Activated CD4-positive, alpha-beta T cell treated with anti-CD3 and anti-CD28 coated beads, Interleukin-2, amount 10 ng/mL, durations not matched to agents 7 days and 5 days (primary cell): ENCODE measurements at regions not wholly inside any gene's neighbourhood (a gene's known extent, or its start where the extent isn't known, plus 50 kb on each side); places are given as distances from the start of the nearest gene placed in this dataset.
"Not testable (repeated sequence)": the region's sequence is repeated elsewhere in the genome, so short reads cannot be mapped to it uniquely, and the experiment has no call there.

Source experiments
- CTCF ChIA-PET: fragments of 350-600 bp; sonication (Branson Sonifier 250); formaldehyde crosslinking; loops from one replicate; lab custom pipeline; 2021; ENCODE audit warnings: antibody characterized with exemption; lab: Charles Lee
- POLR2A ChIA-PET: fragments of 350-600 bp; sonication (Branson Sonifier 250); formaldehyde crosslinking; loops from one replicate; lab custom pipeline; 2021; ENCODE audit warnings: antibody characterized with exemption; lab: Charles Lee
- DNase-seq: peaks from one replicate; pipeline ENCODE4 v3.0.0-alpha.2; 2020
- H3K27ac Mint-ChIP-seq: one replicate; pipeline ENCODE4 v1.8.0; 2021; ENCODE audit warnings: mild to moderate bottlenecking, moderate library complexity, mixed read lengths
- H3K27me3 Mint-ChIP-seq: one replicate; pipeline ENCODE4 v1.8.0; 2021; ENCODE audit warnings: mixed read lengths
- H3K36me3 Mint-ChIP-seq: one replicate; pipeline ENCODE4 v1.8.0; 2021; ENCODE audit warnings: low read depth, mixed read lengths
- H3K4me1 Mint-ChIP-seq: one replicate; pipeline ENCODE4 v1.8.0; 2021; ENCODE audit warnings: mixed read lengths
- H3K4me3 Mint-ChIP-seq: one replicate; pipeline ENCODE4 v1.8.0; 2021; ENCODE audit warnings: mild to moderate bottlenecking, moderate library complexity, mixed read lengths
- H3K9me3 Mint-ChIP-seq: one replicate; pipeline ENCODE4 v1.8.0; 2021; ENCODE audit warnings: mixed read lengths

DNA sequence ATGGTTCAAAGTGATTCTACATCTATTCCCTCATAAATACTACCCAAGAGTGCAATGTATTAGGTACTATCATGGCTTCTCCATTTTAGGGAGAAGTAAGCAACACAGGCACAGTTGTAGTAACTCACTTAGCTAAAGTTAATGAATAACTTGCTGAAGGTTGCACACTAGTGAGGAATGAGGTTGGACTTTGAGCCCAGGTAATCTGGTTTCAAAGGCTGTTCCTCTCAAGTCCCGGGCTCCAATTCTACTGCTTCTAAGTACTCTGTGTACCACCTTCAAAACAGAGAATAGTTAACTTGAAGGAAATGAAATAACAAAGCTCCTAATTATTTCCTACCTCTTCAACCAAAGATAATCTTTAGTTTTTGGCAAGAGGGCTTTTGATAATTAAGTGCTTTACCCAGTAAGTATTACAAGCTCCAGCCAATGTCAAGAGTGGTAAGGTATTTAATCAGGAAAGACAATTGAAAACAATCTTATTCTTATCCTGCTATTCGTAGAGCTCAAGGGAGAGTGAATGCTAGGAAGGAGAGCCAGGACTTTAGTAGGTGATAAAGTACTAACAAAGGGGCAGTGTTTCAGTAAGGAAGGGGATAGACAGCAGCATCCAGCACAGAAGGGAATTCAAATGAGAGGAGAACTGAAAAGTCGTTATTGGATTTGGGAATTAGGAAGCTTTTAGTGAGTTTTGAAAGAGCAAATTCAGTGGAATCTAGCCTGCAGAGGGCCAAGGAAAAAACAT, 158.2 kb upstream of the PTPRZ1 start:
- CTCF ChIA-PET: no interaction called here

DNA sequence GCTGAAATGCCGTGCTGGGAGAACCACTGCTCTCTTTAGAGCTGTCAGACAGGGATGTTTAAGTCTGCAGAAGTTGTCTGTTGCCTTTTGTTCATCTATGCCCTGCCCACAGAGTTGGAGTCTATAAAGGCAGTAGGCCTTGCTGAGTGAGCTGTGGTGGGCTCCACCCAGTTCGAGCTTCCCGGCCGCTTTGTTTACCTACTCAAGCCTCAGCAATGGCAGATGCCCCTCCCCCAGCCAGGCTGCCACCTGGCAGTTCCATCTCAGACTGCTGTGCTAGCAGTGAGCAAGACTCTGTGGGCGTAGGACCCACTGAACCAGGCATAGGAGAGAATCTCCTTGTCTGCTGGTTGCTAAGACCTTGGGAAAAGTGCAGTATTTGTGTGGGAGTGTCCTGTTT, 160.0 kb upstream of the PTPRZ1 start:
- H3K27me3 Mint-ChIP-seq, H3K4me3 Mint-ChIP-seq, H3K36me3 Mint-ChIP-seq, POLR2A ChIA-PET, DNase-seq, H3K4me1 Mint-ChIP-seq, H3K9me3 Mint-ChIP-seq, H3K27ac Mint-ChIP-seq: not testable (repeated sequence)
- CTCF ChIA-PET: interaction anchor here (1.3 kb wide), 1 partner anchor 20 kb away, joined by 4 read pairs; no protein-coding TSS in a partner anchor

More for the DNA sequence above, 158.2 kb upstream of the PTPRZ1 start:
- Mint-ChIP-seq H3K4me1 (no peaks in the 10 kb centered on the region), H3K4me3 (no peak overlapping the region), H3K9me3 (no peaks in the 10 kb centered on the region), H3K36me3 (no peaks in the 10 kb centered on the region), H3K27ac (no peak overlapping the region), H3K27me3 (no peaks in the 10 kb centered on the region)
- POLR2A ChIA-PET: no interaction called here
- DNase-seq: no peak

DNA sequence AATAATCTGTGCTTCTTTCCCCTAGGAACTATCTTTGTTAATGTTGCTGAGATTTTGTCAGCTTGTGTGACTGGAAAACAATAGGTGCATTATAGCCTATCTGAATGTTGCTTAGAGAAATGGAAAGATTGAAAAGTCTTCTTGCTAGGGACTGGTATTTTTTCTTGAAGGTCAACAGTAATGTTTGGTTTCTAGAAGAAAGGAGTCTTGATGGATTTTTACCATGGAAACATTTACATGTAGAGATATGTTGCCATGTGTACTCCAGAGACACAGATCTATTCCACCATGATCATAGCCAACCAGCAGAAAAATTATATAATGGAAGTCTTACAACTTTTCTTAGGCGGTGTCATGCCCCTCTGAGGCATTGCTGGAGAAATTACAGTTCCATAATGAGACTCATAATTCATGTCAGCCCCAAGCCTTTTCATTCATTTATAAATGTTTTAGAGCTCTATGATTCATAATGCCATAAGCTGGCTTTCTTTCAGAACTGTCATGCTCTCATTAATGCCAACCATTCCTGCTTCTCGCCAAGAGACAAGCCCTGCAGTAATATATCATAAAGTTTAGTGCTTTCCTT, 175.1 kb upstream of the PTPRZ1 start:
- H3K4me3 Mint-ChIP-seq: no peak overlapping the region
- CTCF ChIA-PET: no interaction called here
- DNase-seq: no peak
- no peaks in the 10 kb centered on the region for H3K36me3 Mint-ChIP-seq
- H3K4me1 Mint-ChIP-seq: no peaks in the 10 kb centered on the region
- no peak overlapping the region for H3K27ac Mint-ChIP-seq
- H3K9me3 Mint-ChIP-seq: no peaks in the 10 kb centered on the region
- no peaks in the 10 kb centered on the region for H3K27me3 Mint-ChIP-seq
- POLR2A ChIA-PET: no interaction called here

DNA sequence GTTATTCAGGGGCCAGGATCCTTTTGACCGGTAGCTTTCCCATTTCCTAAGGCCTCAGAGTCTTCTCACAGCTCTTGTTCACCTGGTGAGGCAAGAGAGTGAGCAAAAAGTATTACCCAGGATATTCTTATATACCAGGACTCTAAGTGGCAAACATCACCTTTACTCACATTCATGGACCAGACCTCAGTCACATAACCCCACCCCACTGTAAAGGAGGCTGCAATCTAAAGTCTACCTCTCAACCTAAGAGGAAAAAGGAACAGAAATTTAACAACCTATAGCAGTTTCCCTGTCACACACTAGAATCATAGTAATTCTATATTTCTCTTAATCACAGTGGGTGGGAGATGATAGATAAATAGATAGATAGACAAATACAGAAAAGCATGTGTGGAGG, 176.0 kb upstream of the PTPRZ1 start:
- POLR2A ChIA-PET: no interaction called here

GRCh38 chr7:121689749-121690148, 183.2 kb upstream of the PTPRZ1 start:
- no peak overlapping the region for H3K27ac Mint-ChIP-seq
- ChIA-PET POLR2A (no interaction called here), CTCF (no interaction called here)
- DNase-seq: no peak
- no peak overlapping the region for H3K4me3 Mint-ChIP-seq
- no peaks in the 10 kb centered on the region for H3K9me3 Mint-ChIP-seq
- no peaks in the 10 kb centered on the region for H3K4me1 Mint-ChIP-seq
- H3K27me3 Mint-ChIP-seq: no peaks in the 10 kb centered on the region
- no peaks in the 10 kb centered on the region for H3K36me3 Mint-ChIP-seq

More for the DNA sequence above, 176.0 kb upstream of the PTPRZ1 start:
- Mint-ChIP-seq H3K27ac (no peak overlapping the region), H3K36me3 (no peaks in the 10 kb centered on the region), H3K27me3 (no peaks in the 10 kb centered on the region), H3K4me3 (no peak overlapping the region), H3K4me1 (no peaks in the 10 kb centered on the region), H3K9me3 (no peaks in the 10 kb centered on the region)
- DNase-seq: no peak
- CTCF ChIA-PET: no interaction called here

DNA sequence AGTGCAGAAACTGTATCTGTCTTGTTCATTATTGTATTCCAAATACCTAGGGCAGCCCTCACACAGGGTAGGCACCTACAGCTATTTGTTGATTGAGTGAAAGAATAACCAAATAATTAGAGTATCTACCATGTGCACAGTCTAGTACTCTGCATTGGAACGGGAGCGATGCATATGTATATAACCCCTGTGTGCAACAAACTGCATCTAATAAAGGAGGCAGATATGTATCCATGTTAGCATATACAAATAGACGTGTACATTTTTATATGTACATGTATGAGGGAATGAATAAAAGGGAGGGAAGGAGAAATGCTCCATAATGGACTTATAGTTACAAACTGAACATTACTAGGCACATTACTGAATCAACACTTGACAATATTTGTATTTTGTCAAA, 191.3 kb upstream of the PTPRZ1 start:
- Mint-ChIP-seq H3K27me3 (no peaks in the 10 kb centered on the region), H3K27ac (no peak overlapping the region), H3K36me3 (no peaks in the 10 kb centered on the region), H3K4me1 (no peaks in the 10 kb centered on the region), H3K4me3 (no peak overlapping the region), H3K9me3 (no peaks in the 10 kb centered on the region)
- no peak for DNase-seq
- CTCF ChIA-PET: no interaction called here
- POLR2A ChIA-PET: no interaction called here

- CTCF ChIA-PET: no interaction called here
- H3K27me3 Mint-ChIP-seq: no peaks in the 10 kb centered on the region
These were observed 196.8 kb upstream of the PTPRZ1 start for GRCh38 chr7:121676168-121676567.

DNA sequence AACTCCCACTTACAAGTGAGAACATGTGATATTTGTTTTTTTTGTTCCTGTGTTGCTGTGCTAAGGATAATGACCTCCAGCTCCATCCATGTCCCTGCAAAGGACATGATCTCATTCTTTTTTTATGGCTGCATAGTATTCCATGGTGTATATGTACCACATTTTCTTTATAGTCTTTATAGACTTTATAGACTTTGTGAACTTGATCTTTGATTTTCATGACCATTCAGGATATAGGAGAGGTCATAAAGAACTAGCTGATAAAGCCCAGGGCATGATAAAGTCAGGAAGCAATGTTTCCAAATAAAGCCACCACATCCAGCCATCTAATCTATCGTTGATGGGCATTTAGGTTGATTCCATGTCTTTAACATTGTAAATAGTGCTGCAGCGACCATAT, 198.5 kb upstream of the PTPRZ1 start:
- H3K4me1 Mint-ChIP-seq, POLR2A ChIA-PET, H3K9me3 Mint-ChIP-seq, H3K27me3 Mint-ChIP-seq, H3K27ac Mint-ChIP-seq, CTCF ChIA-PET, H3K36me3 Mint-ChIP-seq, DNase-seq, H3K4me3 Mint-ChIP-seq: not testable (repeated sequence)

More at GRCh38 chr7:121676168-121676567, 196.8 kb upstream of the PTPRZ1 start:
- Mint-ChIP-seq H3K27ac (no peak overlapping the region), H3K9me3 (no peaks in the 10 kb centered on the region), H3K4me3 (no peak overlapping the region), H3K36me3 (no peaks in the 10 kb centered on the region), H3K4me1 (no peaks in the 10 kb centered on the region)
- no peak for DNase-seq
- POLR2A ChIA-PET: no interaction called here

- H3K27ac Mint-ChIP-seq: no peak overlapping the region
- H3K36me3 Mint-ChIP-seq: no peaks in the 10 kb centered on the region
- H3K9me3 Mint-ChIP-seq: no peaks in the 10 kb centered on the region
- ChIA-PET POLR2A (no interaction called here), CTCF (no interaction called here)
- no peak overlapping the region for H3K4me3 Mint-ChIP-seq
- H3K27me3 Mint-ChIP-seq: no peaks in the 10 kb centered on the region
- no peak for DNase-seq
- H3K4me1 Mint-ChIP-seq: no peaks in the 10 kb centered on the region
These were observed 203.8 kb upstream of the PTPRZ1 start for GRCh38 chr7:121669144-121669543.

GRCh38 chr7:121666306-121666705, 206.7 kb upstream of the PTPRZ1 start:
- ChIA-PET CTCF (no interaction called here), POLR2A (no interaction called here)
- H3K27me3 Mint-ChIP-seq: no peaks in the 10 kb centered on the region
- no peak overlapping the region for H3K4me3 Mint-ChIP-seq
- no peaks in the 10 kb centered on the region for H3K9me3 Mint-ChIP-seq
- no peak overlapping the region for H3K27ac Mint-ChIP-seq
- H3K36me3 Mint-ChIP-seq: no peaks in the 10 kb centered on the region
- H3K4me1 Mint-ChIP-seq: no peaks in the 10 kb centered on the region
- DNase-seq: no peak

DNA sequence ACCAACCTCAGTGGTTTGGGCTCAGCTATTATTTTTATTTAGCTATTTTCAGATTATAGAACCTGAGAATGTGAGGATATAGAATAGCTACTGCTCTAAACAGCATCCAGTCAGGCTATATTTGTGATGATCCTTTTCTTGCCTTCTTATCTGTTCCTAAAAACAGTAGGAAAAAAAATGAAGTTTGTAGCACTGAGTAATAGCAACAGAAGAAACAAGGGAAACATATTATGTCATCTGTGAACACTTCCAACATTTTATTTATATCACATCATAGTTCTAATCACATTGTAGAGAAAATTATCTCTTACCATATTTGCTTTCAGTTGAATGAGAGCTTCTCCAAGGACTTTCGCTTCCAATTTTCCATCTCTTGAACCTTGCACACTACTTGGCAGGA, 229.6 kb upstream of the PTPRZ1 start:
- CTCF ChIA-PET: no interaction called here
- Mint-ChIP-seq H3K4me3 (no peak overlapping the region), H3K4me1 (no peaks in the 10 kb centered on the region), H3K27ac (no peak overlapping the region), H3K9me3 (no peaks in the 10 kb centered on the region), H3K27me3 (no peaks in the 10 kb centered on the region), H3K36me3 (no peaks in the 10 kb centered on the region)
- no peak for DNase-seq
- POLR2A ChIA-PET: no interaction called here

- no peak for DNase-seq
These were observed 233.3 kb upstream of the PTPRZ1 start for GRCh38 chr7:121639705-121640104.

DNA sequence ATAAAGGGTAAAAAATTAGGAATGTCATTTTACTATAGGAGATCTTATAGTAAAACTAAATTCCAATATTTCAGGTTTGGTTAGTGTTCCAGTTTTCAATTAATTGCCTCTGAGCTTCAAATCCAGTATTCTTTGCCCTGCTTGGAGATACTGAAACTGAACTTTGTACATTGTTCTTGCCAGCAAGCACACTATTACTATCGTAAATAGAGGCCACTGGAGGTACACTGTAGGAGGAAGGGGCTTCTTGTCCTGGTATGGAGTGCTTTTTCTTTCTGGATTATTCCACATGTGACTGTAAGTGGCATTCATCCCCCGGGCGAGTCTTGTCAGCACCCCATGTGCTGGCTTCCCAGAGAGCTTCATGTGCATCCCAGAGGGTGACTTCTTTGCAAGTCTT, 234.7 kb upstream of the PTPRZ1 start:
- no peaks in the 10 kb centered on the region for H3K9me3 Mint-ChIP-seq
- H3K27ac Mint-ChIP-seq: no peak overlapping the region
- H3K4me3 Mint-ChIP-seq: no peak overlapping the region
- no peaks in the 10 kb centered on the region for H3K36me3 Mint-ChIP-seq
- no peak for DNase-seq
- CTCF ChIA-PET: no interaction called here
- POLR2A ChIA-PET: no interaction called here
- H3K27me3 Mint-ChIP-seq: no peaks in the 10 kb centered on the region
- no peaks in the 10 kb centered on the region for H3K4me1 Mint-ChIP-seq

More at GRCh38 chr7:121639705-121640104, 233.3 kb upstream of the PTPRZ1 start:
- H3K9me3 Mint-ChIP-seq: no peaks in the 10 kb centered on the region
- no peaks in the 10 kb centered on the region for H3K27me3 Mint-ChIP-seq
- no peaks in the 10 kb centered on the region for H3K36me3 Mint-ChIP-seq
- no peak overlapping the region for H3K27ac Mint-ChIP-seq
- POLR2A ChIA-PET: no interaction called here
- H3K4me3 Mint-ChIP-seq: no peak overlapping the region
- CTCF ChIA-PET: no interaction called here
- H3K4me1 Mint-ChIP-seq: no peaks in the 10 kb centered on the region

DNA sequence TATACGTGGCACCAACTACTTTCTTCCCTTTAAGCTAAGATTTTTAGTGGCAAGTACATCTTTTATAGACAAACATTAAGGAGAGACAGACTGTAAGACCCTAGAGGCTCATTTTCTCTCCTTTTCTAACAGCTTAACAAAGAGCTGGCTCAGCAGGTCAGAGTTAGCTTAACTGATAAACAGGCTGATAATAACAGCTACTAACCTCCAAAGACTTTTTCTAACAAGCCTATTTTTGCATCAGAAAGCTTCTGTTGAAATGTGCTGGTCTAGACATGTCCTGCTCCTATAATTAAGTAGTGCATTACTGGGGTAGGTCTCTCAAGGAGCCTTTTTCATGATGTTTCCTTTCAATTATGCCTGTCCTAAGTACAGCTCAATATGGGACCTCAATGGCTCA, 238.2 kb upstream of the FAM3C start:
- CTCF ChIA-PET: no interaction called here
- no peak overlapping the region for H3K27ac Mint-ChIP-seq
- no peaks in the 10 kb centered on the region for H3K36me3 Mint-ChIP-seq
- H3K4me1 Mint-ChIP-seq: no peaks in the 10 kb centered on the region
- no peak overlapping the region for H3K4me3 Mint-ChIP-seq
- no peak for DNase-seq
- POLR2A ChIA-PET: no interaction called here
- no peaks in the 10 kb centered on the region for H3K9me3 Mint-ChIP-seq
- H3K27me3 Mint-ChIP-seq: no peaks in the 10 kb centered on the region
